Fibroblast of skin of left biceps (primary cell): ENCODE measurements at regions not wholly inside any gene's neighbourhood (a gene's known extent, or its start where the extent isn't known, plus 50 kb on each side); places are given as distances from the start of the nearest gene placed in this dataset.

Experiments used
- DNase-seq, 2 experiments: peaks; one replicate each; pipeline ENCODE4 v3.0.0-alpha.2; 2013; ENCODE audit warnings: low read depth in 2 of 2

DNA sequence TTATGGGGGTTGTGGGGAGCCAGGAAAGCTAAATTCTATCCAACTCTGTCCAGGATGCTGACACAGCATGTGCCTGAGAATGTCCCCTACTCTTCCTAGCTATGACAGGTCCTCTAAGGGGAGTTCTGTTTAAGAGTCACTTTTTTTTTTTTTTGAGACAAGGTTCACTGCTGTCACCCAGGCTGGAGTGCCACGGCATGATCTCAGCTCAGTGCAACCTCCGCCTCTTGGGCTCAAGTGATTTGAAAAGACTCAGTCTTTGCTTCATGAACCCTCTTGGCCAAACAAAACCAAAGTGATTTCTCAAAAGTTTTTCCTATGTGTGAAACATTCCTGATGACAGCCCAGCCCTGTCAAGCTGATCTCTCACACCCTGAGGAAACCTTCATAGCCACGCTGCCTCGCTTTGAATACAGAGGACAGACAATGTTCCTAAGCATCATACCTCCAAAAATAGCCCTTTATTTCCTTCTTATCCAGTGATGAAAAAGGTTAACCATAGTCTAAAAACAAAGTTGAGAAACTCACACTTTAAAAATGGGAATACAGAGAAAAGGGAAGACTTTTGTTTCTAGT lies 105.5 kb upstream of the PROK2 start:
- no peak for DNase-seq

DNA sequence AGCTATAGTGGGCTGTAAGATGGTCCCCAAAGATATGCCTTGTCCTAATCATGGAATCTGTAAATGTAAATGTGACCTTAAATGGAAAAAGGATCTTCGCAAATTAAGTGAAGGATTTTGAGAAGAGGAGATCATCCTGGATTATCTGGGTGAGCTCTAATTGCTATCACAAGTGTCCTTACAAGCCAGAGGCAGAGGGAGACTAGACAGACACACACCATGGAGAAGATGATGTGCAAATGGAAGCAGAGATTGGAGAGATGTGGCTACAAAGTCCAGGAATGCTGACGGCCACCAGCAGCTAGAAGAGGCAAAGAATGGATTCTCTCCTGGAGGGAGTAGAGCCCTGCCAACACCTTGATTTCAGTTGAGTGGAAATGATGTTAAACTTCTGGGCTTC lies 102.3 kb upstream of the PROK2 start:
- DNase-seq, result no peak

DNA sequence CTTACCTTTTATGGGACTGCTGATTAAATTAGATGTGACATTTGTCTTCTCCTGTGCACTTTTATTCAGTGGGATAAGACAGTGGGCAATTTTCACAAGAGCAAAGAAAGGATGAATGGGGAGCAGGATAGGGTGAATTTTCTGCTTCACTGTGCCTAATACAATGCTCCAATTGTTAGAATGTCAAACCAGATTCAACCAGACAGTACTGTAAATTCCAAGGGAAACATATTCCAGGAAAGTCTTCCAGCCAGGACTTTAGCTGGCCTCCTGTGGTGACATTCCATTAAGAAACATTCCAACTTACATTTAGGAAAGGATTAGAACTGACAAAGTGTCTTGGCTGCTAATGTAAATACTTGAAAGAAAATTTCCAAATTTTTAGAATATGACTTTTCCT lies 100.1 kb upstream of the PROK2 start:
- no peak for DNase-seq

DNA sequence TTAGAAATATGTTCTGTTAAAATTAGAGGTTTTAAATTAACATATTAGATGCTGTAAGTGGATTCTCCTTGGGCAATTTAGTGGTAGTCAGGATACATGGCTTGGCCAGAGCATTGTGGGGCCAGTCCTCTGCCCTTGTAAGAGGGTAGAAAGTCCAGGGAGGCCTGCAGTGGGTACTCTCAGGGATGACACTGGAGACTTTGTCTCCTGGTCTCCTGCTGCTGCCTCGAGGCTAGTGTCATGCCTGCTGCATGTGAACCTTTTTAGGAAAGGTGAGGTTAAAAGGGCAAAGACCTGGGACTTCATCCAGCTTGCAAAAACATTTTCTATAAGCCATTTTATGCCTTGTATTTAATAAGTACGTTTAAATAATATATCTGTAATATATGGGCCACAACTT lies 96.8 kb upstream of the PROK2 start:
- no peak for DNase-seq

DNA sequence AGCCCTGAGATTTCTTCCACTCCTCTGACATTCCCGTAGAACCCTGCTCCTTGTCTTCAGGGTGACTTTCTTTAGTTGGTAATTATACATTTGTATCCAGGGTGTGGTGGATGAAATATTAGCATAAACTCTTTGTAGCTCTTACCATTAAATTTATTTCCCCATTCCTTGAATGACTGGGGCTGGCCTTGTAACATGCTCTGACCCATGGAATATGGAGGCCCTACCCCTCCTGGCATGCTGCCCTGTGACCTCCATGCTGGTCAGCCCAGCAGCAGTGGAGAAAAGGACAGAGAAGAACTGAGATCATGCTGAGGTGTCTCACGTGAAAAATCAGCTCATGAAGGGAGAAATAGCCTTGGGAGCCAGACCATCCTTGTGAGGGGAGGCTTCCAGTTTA lies 96.1 kb upstream of the PROK2 start:
- DNase-seq, result no peak

DNA sequence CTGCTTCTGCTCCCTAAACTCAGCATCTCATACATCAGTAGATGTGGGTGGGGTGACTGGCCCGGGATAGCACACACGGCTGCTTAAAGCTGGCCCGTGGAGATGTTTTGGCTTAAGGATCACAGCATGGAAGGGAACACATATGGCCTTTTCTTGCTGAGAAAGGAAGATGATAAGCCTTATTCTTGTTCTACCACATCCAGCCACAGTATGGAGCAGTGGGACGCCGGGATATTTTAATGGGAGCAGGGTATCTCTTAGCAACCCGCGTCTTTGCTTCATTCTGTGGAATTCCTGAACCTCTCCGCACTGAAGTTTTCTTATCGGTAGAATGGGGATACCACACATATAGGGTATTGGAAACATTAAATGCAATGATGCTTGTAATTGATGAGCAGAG lies 94.1 kb upstream of the PROK2 start:
- DNase-seq, result no peak

DNA sequence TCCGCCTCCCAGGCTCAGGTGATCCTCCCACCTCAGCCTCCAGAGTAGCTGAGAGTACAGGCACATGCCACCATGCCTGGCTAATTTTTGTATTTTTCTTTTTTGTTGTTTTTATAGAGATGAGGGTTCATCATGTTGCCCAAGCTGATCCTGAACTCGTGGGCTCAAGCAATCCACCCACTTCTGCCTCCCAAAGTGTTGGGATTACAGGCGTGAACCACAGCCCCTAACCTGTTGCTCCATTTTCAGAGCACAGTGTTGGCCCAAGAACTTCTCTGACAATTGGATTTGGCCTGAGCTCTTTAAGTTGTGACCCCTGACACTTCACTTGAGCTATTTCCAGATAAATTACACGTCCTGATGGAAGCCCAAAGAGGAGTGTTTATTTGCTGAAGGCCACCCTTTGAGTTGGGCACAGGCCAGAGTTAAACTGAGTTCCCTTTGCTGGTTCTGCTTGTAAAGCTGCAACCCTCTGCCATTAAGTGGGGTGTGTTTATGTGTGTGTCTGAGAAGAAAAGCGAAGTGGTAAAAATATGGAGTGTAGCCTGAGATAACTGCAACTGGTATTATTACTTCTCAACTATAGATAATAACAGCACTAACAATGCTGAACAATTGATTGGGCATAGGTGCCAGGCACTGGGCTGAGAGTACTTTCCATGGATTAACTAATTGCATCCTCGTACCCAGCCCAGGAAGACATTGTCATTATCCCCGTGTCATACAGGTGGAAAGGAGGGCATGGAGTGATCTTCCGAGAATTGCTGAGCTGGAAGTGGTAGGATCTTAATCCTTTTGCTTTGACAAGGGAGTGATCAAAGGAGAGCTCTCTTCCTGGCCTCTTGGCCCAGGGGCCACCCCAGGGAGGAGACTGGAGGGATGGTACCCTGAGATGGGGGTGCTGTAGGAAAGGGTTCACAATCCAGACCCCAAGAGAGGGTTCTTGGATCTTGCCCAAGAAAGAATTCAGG lies 91.5 kb upstream of the PROK2 start:
- no peak for DNase-seq

DNA sequence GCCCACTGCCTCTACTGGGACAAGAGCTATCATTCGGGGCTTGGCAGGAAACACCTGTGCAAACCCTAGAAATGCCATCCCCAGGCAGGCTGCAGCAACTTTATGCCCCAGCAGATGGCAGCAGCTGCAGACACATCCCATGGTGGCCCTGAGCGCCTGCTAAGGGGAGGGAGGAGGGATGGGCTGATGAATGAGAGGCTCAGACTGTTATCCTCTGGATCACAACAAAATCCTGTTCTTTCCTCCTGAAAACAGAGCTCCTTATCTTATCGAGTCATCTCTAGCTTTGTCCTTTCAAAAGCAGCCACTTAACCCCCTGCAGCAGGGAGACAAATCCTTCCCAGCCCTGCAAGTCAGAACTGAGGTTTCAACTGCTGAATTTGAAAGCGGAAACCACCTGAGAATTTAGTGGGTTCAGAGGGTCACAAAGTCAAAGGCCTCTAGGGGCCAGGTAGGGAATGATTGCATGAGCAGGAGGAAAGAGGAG lies 90.6 kb upstream of the PROK2 start:
- DNase-seq, result no peak

DNA sequence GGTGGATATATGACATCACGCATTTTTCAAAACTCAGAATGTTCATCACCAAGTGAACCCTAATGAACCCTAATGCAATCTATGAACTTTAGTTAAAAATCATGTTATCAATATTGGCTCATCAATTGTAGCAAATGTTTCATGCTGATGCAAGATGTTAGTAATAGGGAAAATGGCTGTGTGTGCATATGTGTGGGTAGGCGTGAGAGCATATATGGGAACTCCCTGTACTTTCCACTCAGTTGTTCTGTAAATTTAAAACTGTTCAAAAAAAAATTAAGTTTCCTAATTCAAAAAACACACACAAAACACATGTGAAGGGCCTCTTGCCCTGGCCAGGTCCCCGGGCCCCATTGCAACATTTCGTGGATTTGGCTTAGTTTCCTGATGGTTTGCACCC lies 89.7 kb upstream of the PROK2 start:
- DNase-seq, result no peak

DNA sequence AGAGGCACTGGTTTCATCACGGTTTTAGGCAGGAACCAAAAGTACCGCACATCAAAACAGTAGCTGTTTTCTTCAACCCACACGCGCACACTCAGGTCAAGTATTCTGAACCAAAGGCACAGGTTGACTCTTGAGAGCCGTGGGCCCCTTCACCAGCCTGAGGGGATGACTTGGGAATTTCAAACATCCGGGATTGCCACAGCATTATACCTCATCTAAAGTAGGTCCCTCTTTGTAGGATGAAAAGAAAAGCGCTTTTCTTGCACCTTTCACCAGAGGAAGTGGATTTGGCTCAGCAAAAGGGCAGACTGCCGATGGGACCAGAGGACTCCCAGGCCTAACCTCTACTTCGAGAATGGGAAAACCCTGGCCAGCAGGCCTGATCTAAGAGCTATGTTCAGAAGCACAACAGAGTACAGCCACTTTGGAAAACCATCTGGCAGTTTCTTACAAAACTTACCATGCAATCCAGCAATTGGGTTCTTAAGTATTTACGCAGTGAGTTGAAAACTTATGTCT lies 88.2 kb upstream of the PROK2 start:
- DNase-seq, result no peak

DNA sequence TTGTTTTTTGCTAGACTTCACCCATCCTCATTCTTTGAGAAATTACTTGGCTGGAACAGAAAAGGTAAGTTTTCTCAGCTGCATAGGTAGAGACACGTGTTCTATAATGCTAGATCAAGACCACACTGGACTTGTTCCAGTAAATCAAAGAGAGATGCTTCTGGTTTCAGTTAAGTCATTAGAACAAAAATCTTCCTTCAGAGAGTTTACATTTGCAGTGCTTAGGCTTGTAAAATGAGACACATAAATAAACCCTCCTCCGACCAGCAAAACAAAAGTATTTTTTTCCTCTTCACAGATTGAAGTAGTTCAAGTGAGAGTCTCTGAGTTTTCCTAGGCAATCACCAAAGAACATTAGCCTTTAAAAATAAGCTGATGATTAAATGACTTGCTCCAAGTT lies 87.3 kb upstream of the PROK2 start:
- DNase-seq, result no peak

DNA sequence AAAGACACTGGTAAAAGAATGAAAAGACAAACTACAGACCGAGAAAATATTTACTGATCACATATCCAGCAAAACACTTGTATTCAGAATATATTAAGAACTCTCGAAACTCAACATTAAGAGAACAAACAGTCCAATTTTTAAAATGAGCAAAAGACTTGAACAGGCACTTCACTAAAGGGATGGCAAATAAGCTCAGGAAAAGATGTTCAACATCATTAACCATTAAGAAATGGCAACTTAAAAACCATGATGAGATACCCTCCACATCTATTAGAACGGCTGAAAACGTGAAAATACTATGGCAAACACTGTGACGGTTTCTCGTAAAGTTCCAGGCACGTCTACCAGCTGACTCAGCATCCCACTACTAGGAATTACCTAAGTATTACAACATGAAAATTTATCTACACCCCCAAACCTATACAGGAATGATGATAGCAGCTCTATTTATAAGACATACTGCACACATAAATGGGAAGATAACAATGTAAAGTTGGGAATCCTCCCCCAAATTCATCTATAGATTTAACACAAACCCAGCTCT lies 86.1 kb upstream of the PROK2 start:
- no peak for DNase-seq

DNA sequence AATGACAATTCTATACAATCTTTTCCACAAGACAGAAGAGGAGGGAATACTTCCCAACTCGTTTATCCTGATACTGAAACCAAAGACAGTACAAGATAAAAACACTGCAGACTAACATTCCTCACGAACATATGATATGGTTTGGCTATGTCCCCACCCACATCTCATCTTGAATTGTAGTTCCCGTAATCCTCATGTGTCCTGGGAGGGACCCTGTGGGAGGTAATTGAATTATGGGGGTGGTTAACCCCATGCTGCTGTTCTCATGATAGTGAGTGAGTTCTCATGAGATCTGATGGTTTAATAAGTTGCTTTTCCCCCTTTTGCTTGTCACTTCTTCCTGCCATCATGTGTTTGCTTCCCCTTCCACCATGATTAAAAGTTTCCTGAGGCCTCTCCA lies 83.9 kb upstream of the PROK2 start:
- no peak for DNase-seq

DNA sequence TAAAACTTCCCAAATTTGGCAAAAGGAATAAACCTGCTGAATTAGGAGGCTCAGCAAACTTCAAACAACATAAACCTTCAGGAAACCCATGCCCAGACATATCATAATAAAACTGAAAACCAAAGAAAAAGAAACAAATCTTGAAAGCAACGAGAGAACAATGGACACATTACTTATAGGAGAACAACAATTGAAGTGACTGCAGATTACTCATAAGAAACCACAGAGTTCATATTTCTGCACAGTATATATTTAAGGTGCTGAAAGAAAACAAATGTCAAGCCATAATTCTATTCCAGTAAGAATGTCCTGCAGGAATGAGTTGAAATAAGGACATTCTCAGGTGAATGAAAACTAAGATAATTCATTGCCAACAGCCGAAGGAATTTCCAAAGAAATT lies 80.8 kb upstream of the PROK2 start:
- no peak for DNase-seq

DNA sequence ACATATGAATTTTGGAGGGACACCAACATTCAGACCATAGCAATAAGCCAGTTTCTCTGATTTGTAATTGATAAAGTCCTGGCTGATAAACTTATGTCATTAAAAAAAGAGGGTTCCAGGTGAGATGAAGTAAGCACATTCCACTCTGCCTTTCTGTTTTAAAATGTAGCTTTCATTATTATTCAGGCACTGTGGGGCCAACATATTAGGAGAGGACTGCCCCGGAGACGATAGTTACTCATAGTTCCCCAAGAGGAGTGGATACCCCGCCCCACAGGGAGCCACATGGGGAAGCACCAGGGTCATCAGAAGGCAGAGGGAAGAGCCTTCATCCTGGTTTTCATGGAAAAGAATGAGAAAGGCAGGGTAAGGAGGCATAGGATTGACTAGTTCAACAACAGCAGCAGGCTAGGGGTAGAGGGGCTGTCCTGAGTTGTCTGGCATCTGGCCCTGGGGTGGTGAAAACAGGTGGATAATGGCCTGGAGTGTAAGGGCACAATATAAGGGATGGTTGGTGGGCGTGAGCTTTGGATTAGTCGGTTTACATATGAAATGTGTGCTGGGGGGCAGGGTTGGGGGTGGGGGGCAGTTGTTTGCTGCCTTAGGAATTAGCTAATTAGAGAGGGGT lies 78.7 kb upstream of the PROK2 start:
- DNase-seq, result no peak

DNA sequence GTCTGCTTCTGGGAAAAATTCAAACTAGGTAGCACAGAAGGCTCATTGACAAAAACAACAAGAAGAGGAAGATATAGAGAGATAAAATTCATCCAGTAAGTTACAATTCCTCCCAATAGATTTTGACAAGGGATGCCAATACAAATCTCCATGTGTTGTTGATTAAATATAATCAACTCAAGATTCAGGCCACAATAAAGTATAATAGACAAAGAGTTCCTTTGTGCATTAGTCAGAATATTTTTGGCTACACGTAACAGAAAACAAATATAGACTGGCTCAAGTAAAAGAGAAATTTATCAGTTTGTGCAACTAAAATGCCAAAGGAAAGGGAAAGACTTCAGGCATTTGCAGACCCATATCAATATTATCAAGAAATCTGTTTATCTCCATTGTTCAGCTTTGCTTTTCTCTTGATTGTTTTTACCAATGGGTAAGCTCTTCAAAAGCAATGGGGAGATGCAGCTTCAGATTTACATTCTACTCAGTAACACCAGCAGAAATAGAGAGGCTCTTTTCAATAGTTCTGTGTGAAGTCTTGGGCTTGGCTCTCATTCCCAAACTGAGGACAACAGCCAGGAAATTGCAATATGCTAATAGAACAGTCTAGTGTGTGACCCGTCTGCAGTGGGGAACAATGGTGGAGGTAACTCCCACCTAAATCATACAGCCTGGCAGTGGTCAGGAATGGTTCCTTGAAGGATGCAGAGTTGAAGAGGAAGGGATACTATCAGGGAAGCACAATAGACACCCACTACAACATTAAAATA lies 77.6 kb upstream of the PROK2 start:
- DNase-seq, result peak; percentile 61 to 62

DNA sequence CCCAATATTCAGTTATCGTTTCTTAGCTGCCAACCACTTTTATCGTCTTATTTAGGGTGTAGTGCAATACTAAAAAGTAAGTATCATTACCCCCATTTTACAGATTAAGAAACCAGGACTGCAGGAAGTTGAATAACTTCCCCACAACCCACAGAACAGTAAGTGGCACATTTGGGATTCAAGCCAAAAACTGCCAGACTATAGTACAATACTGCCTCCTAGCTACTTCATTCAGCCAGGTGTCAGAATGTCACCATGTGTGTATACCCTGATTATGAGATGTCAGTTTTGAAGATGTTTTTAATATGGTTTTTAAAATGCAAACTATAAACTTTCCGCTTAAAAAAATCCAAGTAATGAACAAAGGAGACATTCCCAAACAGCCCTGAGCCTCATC lies 74.2 kb upstream of the PROK2 start:
- DNase-seq, result no peak

DNA sequence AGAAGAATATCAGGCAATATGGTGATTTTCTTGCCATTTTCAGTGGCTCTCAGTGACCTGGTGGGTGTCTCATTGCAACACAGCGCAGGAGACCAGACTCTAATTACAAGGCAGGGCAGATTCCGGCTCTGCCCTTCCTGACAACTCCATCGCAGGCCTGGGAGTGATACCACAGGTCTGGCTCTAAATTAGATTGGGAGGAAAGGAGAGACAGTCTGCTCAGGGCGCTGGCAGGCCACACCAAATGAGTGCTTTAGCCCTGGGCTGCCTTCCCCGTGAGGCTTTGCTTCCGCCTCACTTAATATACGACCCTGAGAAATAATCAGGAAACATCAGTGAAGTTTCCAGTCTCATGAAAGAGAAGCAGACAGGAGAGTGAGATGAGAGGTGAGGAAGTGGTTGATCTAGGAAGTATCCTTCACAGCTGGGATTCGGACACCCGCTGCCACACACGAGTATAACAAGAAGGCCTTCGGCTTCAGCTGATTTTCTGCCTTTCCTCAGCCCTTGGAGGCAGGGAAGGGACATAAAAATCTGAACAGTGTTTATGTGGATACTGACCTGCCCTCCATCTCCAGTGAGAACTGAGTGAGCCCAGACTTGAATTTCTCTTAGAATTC lies 73.7 kb upstream of the PROK2 start:
- no peak for DNase-seq

DNA sequence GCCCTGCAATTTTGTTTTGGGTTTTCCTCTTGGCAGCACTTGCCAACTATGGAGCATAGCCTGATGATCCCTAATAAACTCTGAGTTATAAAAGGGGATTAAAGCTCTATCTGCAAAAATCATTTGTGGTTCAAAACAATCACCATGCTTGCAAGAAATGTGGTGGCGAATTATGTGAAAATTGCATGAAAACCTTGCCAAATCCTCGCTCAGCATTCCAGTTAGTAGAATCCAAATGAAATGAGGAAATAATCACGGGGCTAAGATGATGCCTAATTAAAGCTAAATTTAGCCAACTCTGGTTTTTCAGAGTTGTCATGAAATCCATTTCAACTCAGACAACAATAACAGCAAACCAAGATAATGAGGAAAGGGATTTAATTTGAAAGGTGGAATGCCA lies 73.0 kb upstream of the PROK2 start:
- peak; percentile 53 to 59 for DNase-seq

DNA sequence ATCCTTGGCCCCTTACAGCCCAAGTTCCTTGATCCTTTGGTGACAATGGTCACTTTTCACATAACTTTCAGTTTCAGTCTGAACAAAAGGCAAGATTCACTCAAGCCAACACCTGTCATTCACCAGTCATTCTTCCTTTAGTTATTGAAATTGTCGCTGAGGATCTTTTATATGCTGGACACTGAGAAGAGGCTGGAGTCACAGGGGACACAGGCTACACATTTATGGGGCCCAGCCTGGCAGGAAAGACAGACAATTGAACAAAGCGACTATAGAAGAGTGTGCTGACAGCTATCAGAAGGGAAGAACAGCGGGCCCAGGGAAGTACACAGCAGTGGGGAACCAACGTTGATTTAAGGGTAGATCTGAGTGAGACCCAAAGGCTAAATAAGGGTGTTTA lies 69.8 kb upstream of the PROK2 start:
- no peak for DNase-seq

DNA sequence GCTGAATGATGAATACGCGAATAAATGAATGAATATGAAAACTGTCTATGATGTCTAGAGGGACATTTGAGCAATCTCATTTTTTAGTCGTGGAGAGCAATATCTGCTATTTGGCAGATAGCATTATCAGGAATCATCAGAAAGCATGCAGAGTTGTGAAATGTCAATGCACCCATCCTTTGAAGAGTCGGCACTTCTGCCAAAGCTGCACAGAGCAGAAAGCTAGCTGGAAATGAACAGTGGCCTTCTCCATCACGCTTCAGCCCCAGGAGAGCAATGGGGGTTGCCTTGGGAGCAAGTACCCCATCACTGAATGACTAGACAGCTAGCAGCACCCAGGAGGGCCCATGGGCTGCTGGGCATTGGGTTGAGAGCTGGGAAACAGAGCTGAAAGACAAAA lies 69.1 kb upstream of the PROK2 start:
- DNase-seq, result no peak
